Mesenchymal stem cell (in vitro differentiated cells and primary cell): ENCODE measurements at regions not wholly inside any gene's neighbourhood (a gene's known extent, or its start where the extent isn't known, plus 50 kb on each side); places are given as distances from the start of the nearest gene placed in this dataset.

Experiments used
- DNase-seq: peaks from one replicate; pipeline ENCODE4 v3.0.0-alpha.2; 2013
- H2AFZ ChIP-seq: one replicate; pipeline ENCODE4 v1.6.1; 2013; ENCODE audit warnings: low read depth, mild to moderate bottlenecking, control low read depth, inconsistent platforms, low read length, moderate library complexity
- H2AK5ac ChIP-seq: 2 replicates; pipeline ENCODE4 v1.6.1; 2013; ENCODE audit warnings: low read length, moderate library complexity, mild to moderate bottlenecking, inconsistent platforms; ENCODE audit not compliant: severe bottlenecking
- H2BK120ac ChIP-seq: one replicate; pipeline ENCODE4 v1.6.1; 2013; ENCODE audit warnings: low read depth, mild to moderate bottlenecking, inconsistent platforms, low read length, moderate library complexity
- H2BK12ac ChIP-seq, 2 experiments: one replicate each; pipeline ENCODE4 v1.6.1; 2013; ENCODE audit warnings: inconsistent platforms in 2 of 2, low read length in 2 of 2, mild to moderate bottlenecking in 2 of 2, moderate library complexity in 2 of 2, control low read depth in 1 of 2
- H2BK15ac ChIP-seq: one replicate; pipeline ENCODE4 v1.6.1; 2013; ENCODE audit warnings: mild to moderate bottlenecking, low read depth, inconsistent platforms; ENCODE audit not compliant: poor library complexity, severe bottlenecking
- H2BK5ac ChIP-seq: 2 replicates; pipeline ENCODE4 v1.6.1; 2013; ENCODE audit warnings: low read depth, mild to moderate bottlenecking, low read length, control low read depth, inconsistent platforms; ENCODE audit not compliant: poor library complexity, severe bottlenecking
- H3K14ac ChIP-seq, 2 experiments: one replicate each; pipeline ENCODE4 v1.6.1; 2013; ENCODE audit warnings: inconsistent platforms in 2 of 2, low read length in 2 of 2, control low read depth in 1 of 2, mild to moderate bottlenecking in 1 of 2, moderate library complexity in 1 of 2
- H3K18ac ChIP-seq, 2 experiments: one replicate each; pipeline ENCODE4 v1.6.1; 2013; ENCODE audit warnings: inconsistent platforms in 2 of 2, low read length in 2 of 2, control low read depth in 1 of 2, low read depth in 1 of 2, mild to moderate bottlenecking in 1 of 2
- H3K23ac ChIP-seq, 2 experiments: one replicate each; pipeline ENCODE4 v1.6.1; 2013; ENCODE audit warnings: inconsistent platforms in 2 of 2, low read length in 2 of 2, mild to moderate bottlenecking in 2 of 2, moderate library complexity in 2 of 2, control low read depth in 1 of 2
- H3K27ac ChIP-seq: 2 replicates; pipeline ENCODE4 v1.5.1; 2013; ENCODE audit warnings: mild to moderate bottlenecking, moderate library complexity, low read length, control low read depth, inconsistent platforms; ENCODE audit not compliant: poor library complexity, severe bottlenecking
- H3K27me3 ChIP-seq, 2 experiments: 2 replicates each; pipeline versions ENCODE4 v1.6.1 to v1.7.0; 2013; ENCODE audit warnings: low read length in 2 of 2, mild to moderate bottlenecking in 2 of 2, moderate library complexity in 2 of 2, control low read depth in 1 of 2, inconsistent platforms in 1 of 2; ENCODE audit not compliant: control insufficient read depth in 1 of 2, insufficient read depth in 1 of 2
- H3K36me3 ChIP-seq, 2 experiments: 2 replicates each; pipeline versions ENCODE4 v1.6.1 to v1.7.0; 2013; ENCODE audit warnings: low read length in 2 of 2, control low read depth in 1 of 2, inconsistent platforms in 1 of 2, low read depth in 1 of 2, mild to moderate bottlenecking in 1 of 2; ENCODE audit not compliant: insufficient read depth in 2 of 2, control insufficient read depth in 1 of 2
- H3K4ac ChIP-seq, 2 experiments: one replicate each; pipeline ENCODE4 v1.6.1; 2013; ENCODE audit warnings: inconsistent platforms in 2 of 2, low read length in 2 of 2, mild to moderate bottlenecking in 2 of 2, moderate library complexity in 2 of 2, control low read depth in 1 of 2, low read depth in 1 of 2
- H3K4me1 ChIP-seq: 2 replicates; pipeline ENCODE4 v1.6.1; 2013; ENCODE audit warnings: low read depth, low read length, control low read depth; ENCODE audit not compliant: control insufficient read depth, insufficient read depth
- H3K4me2 ChIP-seq: 2 replicates; pipeline ENCODE4 v1.6.1; 2013; ENCODE audit warnings: low read length, mild to moderate bottlenecking, inconsistent platforms; ENCODE audit not compliant: poor library complexity, severe bottlenecking
- H3K4me3 ChIP-seq, 2 experiments: 2 replicates each; pipeline versions ENCODE4 v1.5.1 to v1.7.0; 2013; ENCODE audit warnings: low read length in 2 of 2, mild to moderate bottlenecking in 2 of 2, control low read depth in 1 of 2, low read depth in 1 of 2; ENCODE audit not compliant: insufficient read depth in 1 of 2
- H3K79me1 ChIP-seq: replicated peaks from 2 replicates; pipeline ENCODE4 v1.6.1; 2013; ENCODE audit warnings: mild to moderate bottlenecking, control low read depth, low read length, inconsistent platforms; ENCODE audit not compliant: poor library complexity, severe bottlenecking
- H3K9ac ChIP-seq: 2 replicates; pipeline ENCODE4 v1.7.0; 2013; ENCODE audit warnings: mild to moderate bottlenecking, low read length, moderate library complexity
- H3K9me3 ChIP-seq: 2 replicates; pipeline ENCODE4 v1.7.0; 2013; ENCODE audit warnings: mild to moderate bottlenecking, low read length; ENCODE audit not compliant: control insufficient read depth
- H4K8ac ChIP-seq: one replicate; pipeline ENCODE4 v1.6.1; 2013; ENCODE audit warnings: inconsistent platforms, mild to moderate bottlenecking, low read length, moderate library complexity
- H4K91ac ChIP-seq: one replicate; pipeline ENCODE4 v1.6.1; 2013; ENCODE audit warnings: mild to moderate bottlenecking, low read length, inconsistent platforms
- WGBS: methylation state at CpG from one replicate; pipeline ENCODE4 v1.1.7; 2013; ENCODE audit warnings: mixed read lengths; 5-methylcytosine and 5-hydroxymethylcytosine counted together

DNA sequence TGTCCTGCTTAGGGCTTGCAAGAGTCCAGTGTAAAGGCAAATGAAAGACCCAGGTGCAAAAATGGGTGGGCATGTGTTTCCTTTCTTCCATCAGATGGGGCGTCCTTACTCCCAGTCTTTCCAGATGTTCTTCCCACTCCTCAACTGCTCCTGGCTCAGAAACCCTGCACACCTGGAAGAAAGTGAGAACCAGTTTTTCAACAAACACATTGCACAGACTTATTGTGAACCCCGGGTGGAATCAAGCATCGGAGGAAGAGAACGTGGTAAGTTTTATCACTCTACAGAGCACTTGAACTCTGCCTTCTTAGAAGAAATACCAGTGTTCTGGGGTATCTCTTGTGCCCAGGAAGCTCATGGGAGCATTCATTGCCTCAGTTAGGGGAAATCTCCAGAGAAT, 93.3 kb downstream of the TMX1 start:
- DNase-seq: no peak
- Histone ChIP-seq H3K9ac (no peak overlapping the region), H3K27ac (no peak overlapping the region), H3K23ac (no peak overlapping the region), H3K4me3 (no peak overlapping the region), H3K9me3 (no peaks in the 10 kb centered on the region), H3K14ac (no peak overlapping the region), H4K91ac (no peak overlapping the region), H3K4me1 (peaks cover 5% of the 10 kb centered on the region), H2AFZ (no peak overlapping the region), H2BK12ac (no peak overlapping the region), H3K4ac (no peak overlapping the region), H2BK5ac (no peak overlapping the region), H2BK120ac (no peak overlapping the region), H2BK15ac (no peak overlapping the region), H4K8ac (no peak overlapping the region), H3K18ac (no peak overlapping the region), H3K27me3 (no peaks in the 10 kb centered on the region), H3K4me2 (no peak overlapping the region), H3K79me1 (no peaks in the 10 kb centered on the region), H3K36me3 (no peaks in the 10 kb centered on the region), H2AK5ac (no peak overlapping the region)
- 93% methylated on average over 4 of the region's 4 CpGs for WGBS

DNA sequence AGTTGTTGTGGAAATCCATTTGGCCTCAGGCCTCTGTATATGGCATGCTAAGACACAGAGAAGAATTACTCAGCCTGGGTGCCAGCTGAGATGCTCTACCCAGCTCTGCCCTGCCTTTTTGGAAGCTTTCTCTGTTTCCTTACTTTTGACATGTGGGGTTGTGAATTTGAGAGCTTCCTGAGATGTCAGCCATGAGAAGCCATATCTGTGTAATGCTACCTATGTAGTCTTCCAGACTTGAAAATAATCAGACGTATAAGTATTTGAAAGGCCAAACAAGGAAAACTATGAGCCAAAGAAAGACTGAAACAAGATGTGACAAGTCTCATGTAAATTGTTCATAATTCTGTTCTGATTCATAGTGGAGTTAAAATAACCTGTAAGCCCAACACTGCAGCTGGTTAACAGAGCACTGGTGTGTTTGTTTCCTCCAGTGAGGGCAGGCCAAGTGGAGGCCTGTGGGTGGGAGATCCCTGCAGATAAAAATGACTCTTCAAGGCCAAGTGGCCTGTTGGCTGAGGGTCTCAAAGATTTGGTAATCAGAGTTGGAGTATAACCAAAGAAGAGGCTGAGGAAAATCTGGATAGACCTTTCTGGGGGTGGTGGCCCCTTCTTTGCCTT, 94.0 kb downstream of the TMX1 start:
- Histone ChIP-seq H3K27me3 (no peaks in the 10 kb centered on the region), H2BK120ac (no peak overlapping the region), H3K27ac (no peak overlapping the region), H3K4me1 (peaks cover 4% of the 10 kb centered on the region), H3K9me3 (no peaks in the 10 kb centered on the region), H2AFZ (no peak overlapping the region), H3K36me3 (no peaks in the 10 kb centered on the region), H2BK5ac (no peak overlapping the region), H2BK15ac (peak overlapping the region; percentile 39), H3K14ac (no peak overlapping the region), H3K4ac (no peak overlapping the region), H3K4me3 (no peak overlapping the region), H3K9ac (peak overlapping the region; percentile 37), H4K91ac (no peak overlapping the region), H2AK5ac (no peak overlapping the region), H3K23ac (no peak overlapping the region), H3K18ac (no peak overlapping the region), H3K79me1 (no peaks in the 10 kb centered on the region), H3K4me2 (no peak overlapping the region), H4K8ac (no peak overlapping the region), H2BK12ac (no peak overlapping the region)
- DNase-seq: no peak
- 92% methylated on average over 1 of the region's 1 CpG for WGBS

DNA sequence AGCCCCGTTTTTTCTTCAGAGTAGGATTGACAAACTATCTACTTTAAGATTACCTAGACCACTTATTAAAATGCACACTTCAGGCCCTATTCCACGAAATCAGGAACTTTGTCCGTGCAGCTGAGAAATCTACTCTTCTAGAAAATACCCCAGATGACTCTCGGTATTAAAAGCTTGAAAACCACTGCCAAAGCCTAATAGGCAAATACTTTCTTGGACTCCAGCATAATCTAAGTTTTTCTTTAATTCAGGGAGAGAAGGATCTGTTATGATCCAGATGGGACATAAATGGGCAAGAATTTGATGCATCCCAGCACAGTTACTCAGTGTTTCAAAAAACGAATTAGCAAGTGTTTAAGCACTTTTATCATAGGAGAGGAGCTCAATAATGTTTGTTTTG, 94.5 kb downstream of the TMX1 start:
- no peak overlapping the region for H3K4me2 ChIP-seq
- no peaks in the 10 kb centered on the region for H3K79me1 ChIP-seq
- H2BK120ac ChIP-seq: no peak overlapping the region
- H2AK5ac ChIP-seq: no peak overlapping the region
- peaks cover 4% of the 10 kb centered on the region for H3K4me1 ChIP-seq
- H2BK12ac ChIP-seq: no peak overlapping the region
- H3K18ac ChIP-seq: no peak overlapping the region
- H2AFZ ChIP-seq: no peak overlapping the region
- no peak overlapping the region for H3K14ac ChIP-seq
- no peaks in the 10 kb centered on the region for H3K36me3 ChIP-seq
- no peak overlapping the region for H2BK15ac ChIP-seq
- no peak overlapping the region for H3K4ac ChIP-seq
- no peak overlapping the region for H3K27ac ChIP-seq
- no peaks in the 10 kb centered on the region for H3K9me3 ChIP-seq
- no peaks in the 10 kb centered on the region for H3K27me3 ChIP-seq
- no peak overlapping the region for H3K4me3 ChIP-seq
- WGBS: 85% methylated on average over 4 of the region's 5 CpGs
- H3K23ac ChIP-seq: no peak overlapping the region
- H4K8ac ChIP-seq: no peak overlapping the region
- no peak for DNase-seq
- no peak overlapping the region for H2BK5ac ChIP-seq
- H4K91ac ChIP-seq: no peak overlapping the region
- peak overlapping the region; percentile 37 for H3K9ac ChIP-seq

DNA sequence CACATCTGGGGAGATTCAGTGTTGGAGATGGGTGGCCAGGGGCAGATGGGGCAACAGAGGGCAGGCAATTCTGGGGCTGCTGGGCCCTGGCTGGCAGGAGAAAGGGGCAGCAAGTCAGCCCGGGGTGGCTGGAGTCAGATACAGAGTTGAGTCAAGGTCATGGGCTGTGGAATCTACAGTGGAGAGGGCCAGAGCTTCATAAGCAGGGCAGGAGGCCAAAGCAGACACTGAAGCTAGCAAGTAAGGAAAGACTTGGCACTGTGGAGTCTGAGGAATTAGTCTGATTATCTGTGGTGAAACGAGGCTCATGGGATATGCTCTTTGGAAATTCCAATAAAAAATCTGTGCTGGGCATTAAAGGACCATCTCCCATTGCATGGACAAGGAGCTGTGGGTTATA, 95.5 kb downstream of the TMX1 start:
- Histone ChIP-seq H3K4me1 (peaks cover 4% of the 10 kb centered on the region), H3K27me3 (no peaks in the 10 kb centered on the region), H3K4me2 (no peak overlapping the region), H2BK12ac (peak overlapping the region; percentile 45 to 59), H3K14ac (no peak overlapping the region), H3K79me1 (no peaks in the 10 kb centered on the region), H3K4ac (peak overlapping the region in 1 of 2 experiments; percentile 13), H3K18ac (peak overlapping the region in 1 of 2 experiments; percentile 14), H3K9ac (no peak overlapping the region), H4K91ac (peak overlapping the region; percentile 74), H3K36me3 (no peaks in the 10 kb centered on the region), H3K23ac (no peak overlapping the region), H2BK15ac (no peak overlapping the region), H3K9me3 (no peaks in the 10 kb centered on the region), H2AFZ (no peak overlapping the region), H2AK5ac (no peak overlapping the region), H2BK5ac (no peak overlapping the region), H3K27ac (no peak overlapping the region), H3K4me3 (peak overlapping the region in 1 of 2 experiments; percentile 14), H4K8ac (peak overlapping the region; percentile 33), H2BK120ac (no peak overlapping the region)
- DNase-seq: no peak
- WGBS: 91% methylated on average over 2 of the region's 2 CpGs
